Uterus (tissue), 3 donors: ENCODE measurements at regions not wholly inside any gene's neighbourhood (a gene's known extent, or its start where the extent isn't known, plus 50 kb on each side); places are given as distances from the start of the nearest gene placed in this dataset.

ENCODE experiments used
- DNase-seq, 2 donors: peaks; one replicate each; pipeline ENCODE4 v3.0.0-alpha.2; 2019 to 2020
- H3K27ac ChIP-seq, 2 donors: fragments of 200-600 bp; sonication (generic); 1 replicate in 1 of 2; 2 replicates in 1 of 2; pipeline ENCODE4 v1.5.1; 2016 to 2018
- H3K27me3 ChIP-seq, 2 donors: fragments of 200-600 bp; sonication (generic); one replicate each; pipeline ENCODE4 v1.5.1; 2018 to 2019; ENCODE audit warnings: control low read depth in 1 of 2
- H3K36me3 ChIP-seq, 2 donors: fragments of 200-600 bp; sonication (generic); one replicate each; pipeline ENCODE4 v1.5.1; 2019; ENCODE audit warnings: control low read depth in 1 of 2
- H3K4me1 ChIP-seq, 2 donors: fragments of 200-600 bp; sonication (generic); one replicate each; pipeline ENCODE4 v1.5.1; 2018 to 2019; ENCODE audit warnings: control low read depth in 1 of 2
- H3K4me3 ChIP-seq, 2 donors: fragments of 200-600 bp; sonication (generic); 1 replicate in 1 of 2; 2 replicates in 1 of 2; pipeline ENCODE4 v1.5.1; 2018 to 2019; ENCODE audit warnings: mild to moderate bottlenecking in 1 of 2
- H3K9me3 ChIP-seq, 2 donors: fragments of 200-600 bp; sonication (generic); one replicate each; pipeline ENCODE4 v1.5.1; 2019; ENCODE audit warnings: control low read depth in 1 of 2
- POLR2A ChIP-seq, 2 donors: fragments of 450-650 bp; IDR thresholded peaks; one replicate each; pipeline ENCODE4 v1.6.1; 2016; ENCODE audit warnings: antibody characterized with exemption in 2 of 2, mild to moderate bottlenecking in 1 of 2, moderate library complexity in 1 of 2
- intact Hi-C: fragments of 100-400 bp; cut with DNase I; formaldehyde crosslinking; loops from one replicate; pipeline ENCODE4 v1.15.1; 2023; ENCODE audit warnings: low total_unique reads
- TF ChIP-seq, protein P1 (sequence below), 4 experiments: fragments of 200-600 bp in 2 of 4; fragments of 450-650 bp in 2 of 4; sonication (generic) in 2 of 4; IDR thresholded peaks; one replicate each; pipeline ENCODE4 v1.5.1; 2016 to 2019; ENCODE audit warnings: antibody characterized with exemption in 4 of 4, mild to moderate bottlenecking in 2 of 4, moderate library complexity in 1 of 4
- donor health status: DM: yes; HTN: yes; CAD: no.

DNA sequence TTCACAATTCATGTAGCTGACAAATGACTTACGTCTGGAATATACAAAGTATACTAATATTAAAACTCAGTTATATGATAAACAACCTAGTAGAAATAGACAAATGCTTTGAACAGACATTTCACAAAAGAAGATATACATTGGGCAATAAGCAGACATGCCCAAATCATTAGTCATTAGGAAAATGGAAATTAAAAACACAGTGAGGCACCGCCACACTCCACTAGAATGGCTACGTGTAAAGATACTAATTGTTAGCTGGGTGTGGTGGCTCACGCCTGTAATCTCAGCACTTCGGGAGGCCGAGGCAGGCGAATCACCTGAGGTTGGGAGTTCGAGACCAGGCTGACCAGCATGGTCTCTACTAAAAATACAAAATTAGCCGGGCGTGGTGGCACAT, 248.9 kb upstream of the TMEM132C start:
- intact Hi-C loops = no loop called here
- no peaks in the 10 kb centered on the region for H3K9me3 ChIP-seq
- no peaks in the 10 kb centered on the region for H3K36me3 ChIP-seq
- H3K4me1 ChIP-seq = no peaks in the 10 kb centered on the region
- H3K4me3 ChIP-seq = no peak overlapping the region
- no peak for DNase-seq
- H3K27ac ChIP-seq = no peak overlapping the region
- TF ChIP-seq, protein P1, sequence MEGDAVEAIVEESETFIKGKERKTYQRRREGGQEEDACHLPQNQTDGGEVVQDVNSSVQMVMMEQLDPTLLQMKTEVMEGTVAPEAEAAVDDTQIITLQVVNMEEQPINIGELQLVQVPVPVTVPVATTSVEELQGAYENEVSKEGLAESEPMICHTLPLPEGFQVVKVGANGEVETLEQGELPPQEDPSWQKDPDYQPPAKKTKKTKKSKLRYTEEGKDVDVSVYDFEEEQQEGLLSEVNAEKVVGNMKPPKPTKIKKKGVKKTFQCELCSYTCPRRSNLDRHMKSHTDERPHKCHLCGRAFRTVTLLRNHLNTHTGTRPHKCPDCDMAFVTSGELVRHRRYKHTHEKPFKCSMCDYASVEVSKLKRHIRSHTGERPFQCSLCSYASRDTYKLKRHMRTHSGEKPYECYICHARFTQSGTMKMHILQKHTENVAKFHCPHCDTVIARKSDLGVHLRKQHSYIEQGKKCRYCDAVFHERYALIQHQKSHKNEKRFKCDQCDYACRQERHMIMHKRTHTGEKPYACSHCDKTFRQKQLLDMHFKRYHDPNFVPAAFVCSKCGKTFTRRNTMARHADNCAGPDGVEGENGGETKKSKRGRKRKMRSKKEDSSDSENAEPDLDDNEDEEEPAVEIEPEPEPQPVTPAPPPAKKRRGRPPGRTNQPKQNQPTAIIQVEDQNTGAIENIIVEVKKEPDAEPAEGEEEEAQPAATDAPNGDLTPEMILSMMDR (IDR thresholded peaks at IDR 0.05) = no peak
- no peak for TF ChIP-seq POLR2A (IDR thresholded peaks at IDR 0.05)
- H3K27me3 ChIP-seq = no peaks in the 10 kb centered on the region

DNA sequence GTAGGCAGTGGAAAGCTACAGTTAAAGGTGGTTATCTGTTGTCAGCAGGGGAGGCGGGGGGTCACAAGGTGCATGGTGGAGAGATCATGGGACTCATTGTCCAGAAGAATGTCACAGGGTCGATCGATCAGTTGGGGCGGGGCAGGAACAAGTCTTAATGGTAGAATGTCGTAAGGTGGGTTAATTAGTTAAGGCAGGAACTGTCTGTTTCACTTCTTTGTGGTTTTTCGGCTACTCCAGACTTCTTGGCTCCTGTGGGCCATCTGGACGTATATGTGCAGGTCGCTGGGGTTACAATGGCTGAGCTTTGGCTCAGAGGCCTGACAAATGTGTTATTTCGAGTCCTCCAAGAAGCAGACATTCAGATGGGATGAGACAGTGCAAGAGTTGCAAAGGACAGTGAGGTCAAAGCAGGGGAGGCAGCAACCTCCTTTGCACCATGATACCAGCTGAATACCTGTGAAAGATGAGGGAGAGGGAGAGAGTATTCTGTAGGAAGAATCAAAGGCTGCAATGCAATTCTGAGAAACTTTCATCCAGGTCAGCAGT, 246.9 kb upstream of the TMEM132C start:
- DNase-seq = no peak
- H3K36me3 ChIP-seq = no peaks in the 10 kb centered on the region
- H3K27me3 ChIP-seq = no peaks in the 10 kb centered on the region
- no peaks in the 10 kb centered on the region for H3K4me1 ChIP-seq
- H3K27ac ChIP-seq = no peak overlapping the region
- no peak overlapping the region for H3K4me3 ChIP-seq
- intact Hi-C loops = no loop called here
- TF ChIP-seq, protein P1 (IDR thresholded peaks at IDR 0.05) = no peak
- no peak for TF ChIP-seq POLR2A (IDR thresholded peaks at IDR 0.05)
- H3K9me3 ChIP-seq = no peaks in the 10 kb centered on the region

DNA sequence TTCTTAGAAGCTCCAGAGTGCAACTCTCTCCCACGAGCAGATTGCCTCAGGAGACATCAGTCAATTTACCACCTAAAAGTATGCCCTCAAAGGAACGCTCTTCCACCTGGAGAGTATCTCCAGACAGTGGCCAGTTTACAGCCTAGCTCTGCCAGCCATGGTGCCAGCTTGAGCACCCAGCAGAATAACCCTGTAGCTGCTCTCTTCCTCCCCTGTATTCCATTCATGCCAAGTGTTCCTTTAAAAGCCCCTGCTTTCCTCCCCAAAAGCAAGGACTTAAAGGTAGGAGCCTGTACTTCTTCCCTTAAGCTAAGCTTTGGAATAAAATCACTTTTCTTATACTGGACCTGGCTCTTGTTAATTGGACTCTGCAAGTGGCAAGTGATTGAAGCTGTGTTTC, 245.4 kb upstream of the TMEM132C start:
- H3K27ac ChIP-seq = no peak overlapping the region
- TF ChIP-seq, protein P1 (IDR thresholded peaks at IDR 0.05) = no peak
- no peak for TF ChIP-seq POLR2A (IDR thresholded peaks at IDR 0.05)
- no peak for DNase-seq
- no peaks in the 10 kb centered on the region for H3K9me3 ChIP-seq
- no peaks in the 10 kb centered on the region for H3K36me3 ChIP-seq
- intact Hi-C loops = no loop called here
- H3K4me1 ChIP-seq = no peaks in the 10 kb centered on the region
- H3K27me3 ChIP-seq = no peaks in the 10 kb centered on the region
- H3K4me3 ChIP-seq = no peak overlapping the region

DNA sequence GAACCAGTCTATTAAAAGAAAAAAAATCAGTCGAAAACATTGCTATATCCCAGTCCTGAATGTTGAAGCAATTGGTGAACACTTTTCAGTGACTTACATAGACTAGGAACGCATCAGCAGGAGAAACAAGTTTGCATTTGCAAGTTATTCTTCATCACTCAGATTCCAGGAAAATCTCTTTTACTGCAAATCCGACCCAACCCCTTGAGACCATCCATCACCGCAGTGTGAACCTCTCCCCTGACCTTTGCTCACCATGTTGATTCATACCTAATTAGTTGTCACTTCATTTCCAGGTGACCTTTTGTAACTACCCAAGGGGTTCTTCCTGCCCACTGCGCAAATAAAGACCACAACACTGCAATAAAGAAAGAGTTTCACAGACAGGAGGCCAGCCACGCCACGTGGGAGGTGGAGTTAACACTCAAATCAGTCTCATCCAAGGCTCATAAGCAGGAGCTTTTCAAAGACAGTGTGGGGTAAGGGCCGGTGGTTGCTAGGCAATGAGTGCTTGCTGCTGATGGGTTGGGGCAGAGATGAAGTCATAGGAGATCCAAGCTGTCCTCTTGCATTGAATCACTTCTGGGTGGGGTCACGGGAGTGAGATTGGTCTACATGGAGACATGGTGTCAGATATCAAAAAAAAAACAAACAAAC, 241.3 kb upstream of the TMEM132C start:
- no peaks in the 10 kb centered on the region for H3K36me3 ChIP-seq
- no peaks in the 10 kb centered on the region for H3K9me3 ChIP-seq
- no peak overlapping the region for H3K4me3 ChIP-seq
- H3K4me1 ChIP-seq = no peaks in the 10 kb centered on the region
- intact Hi-C loops = no loop called here
- H3K27ac ChIP-seq = no peak overlapping the region
- DNase-seq = no peak
- no peak for TF ChIP-seq POLR2A (IDR thresholded peaks at IDR 0.05)
- TF ChIP-seq, protein P1 (IDR thresholded peaks at IDR 0.05) = no peak
- H3K27me3 ChIP-seq = no peaks in the 10 kb centered on the region

DNA sequence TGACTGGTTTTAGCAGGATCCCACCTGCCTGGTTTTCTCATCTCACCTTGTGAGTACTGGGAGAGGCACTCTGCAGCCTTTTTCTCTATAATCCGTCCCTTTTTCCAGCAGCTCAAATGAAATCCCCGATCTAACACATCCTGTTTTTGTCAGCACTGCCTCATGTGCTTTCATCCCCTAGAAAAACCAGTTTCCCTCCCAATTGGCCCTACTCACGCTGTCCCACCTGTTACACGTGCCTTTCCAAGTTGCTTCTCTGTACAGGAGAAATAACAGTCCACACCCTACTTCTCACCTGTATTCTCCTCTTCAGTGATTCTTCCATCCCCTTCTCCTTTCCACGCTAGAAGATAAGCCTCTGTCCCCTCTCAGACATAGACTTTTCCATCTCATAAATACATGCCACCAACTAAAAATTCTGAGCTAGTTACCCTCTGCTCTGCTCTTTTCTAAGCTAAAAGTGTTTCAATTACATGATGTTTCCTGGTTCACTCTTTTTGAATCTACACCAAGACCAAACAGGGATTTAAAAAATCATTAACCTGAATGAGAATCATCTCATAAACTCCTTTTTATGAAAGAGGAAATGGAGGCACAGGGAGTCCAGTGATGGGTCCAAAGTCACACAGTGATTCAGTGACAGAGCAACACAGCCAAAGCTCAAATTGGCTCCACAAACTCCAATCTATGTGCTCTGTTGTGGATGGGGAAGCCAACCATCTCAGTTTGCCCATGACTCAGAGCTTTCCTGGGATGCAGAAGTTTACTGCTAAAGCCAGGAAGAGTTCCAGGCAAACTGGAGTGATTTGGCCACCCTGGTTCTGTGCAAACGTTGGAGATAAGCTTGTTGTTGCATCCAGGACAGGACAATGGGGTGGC, 240.0 kb upstream of the TMEM132C start:
- H3K36me3 ChIP-seq = no peaks in the 10 kb centered on the region
- no peak for TF ChIP-seq POLR2A (IDR thresholded peaks at IDR 0.05)
- TF ChIP-seq, protein P1 (IDR thresholded peaks at IDR 0.05) = no peak
- H3K27ac ChIP-seq = no peak overlapping the region
- no peaks in the 10 kb centered on the region for H3K9me3 ChIP-seq
- no peak for DNase-seq
- no peaks in the 10 kb centered on the region for H3K4me1 ChIP-seq
- H3K4me3 ChIP-seq = no peak overlapping the region
- H3K27me3 ChIP-seq = no peaks in the 10 kb centered on the region
- intact Hi-C loops = no loop called here
